Breast epithelium (tissue), 4 donors: ENCODE measurements at regions not wholly inside any gene's neighbourhood (a gene's known extent, or its start where the extent isn't known, plus 50 kb on each side); places are given as distances from the start of the nearest gene placed in this dataset.

ENCODE experiments used
- DNase-seq, 2 donors: peaks; one replicate each; pipeline ENCODE4 v3.0.0-alpha.2; 2019; ENCODE audit warnings: low spot score in 2 of 2
- H3K27ac ChIP-seq, 2 donors: fragments of 200-600 bp; sonication (generic) in 1 of 2; one replicate each; pipeline ENCODE4 v1.5.1; 2016 to 2019; ENCODE audit warnings: mild to moderate bottlenecking in 1 of 2
- H3K27me3 ChIP-seq, 2 donors: fragments of 200-600 bp; sonication (generic) in 1 of 2; one replicate each; pipeline versions ENCODE4 v1.5.1 to v1.6.0; 2017 to 2019; ENCODE audit warnings: control low read depth in 1 of 2, mild to moderate bottlenecking in 1 of 2
- H3K36me3 ChIP-seq: fragments of 200-600 bp; one replicate; pipeline ENCODE4 v1.5.1; 2019
- H3K4me1 ChIP-seq, 2 donors: fragments of 200-600 bp; sonication (generic); one replicate each; pipeline ENCODE4 v1.5.1; 2016 to 2019; ENCODE audit warnings: control low read depth in 1 of 2
- H3K4me3 ChIP-seq, 3 donors: fragments of 200-600 bp; sonication (generic); 1 replicate in 2 of 3; 2 replicates in 1 of 3; pipeline ENCODE4 v1.5.1; 2016 to 2019; ENCODE audit warnings: mild to moderate bottlenecking in 3 of 3, moderate library complexity in 2 of 3
- H3K9me3 ChIP-seq, 2 donors: fragments of 200-600 bp; sonication (generic) in 1 of 2; one replicate each; pipeline ENCODE4 v1.5.1; 2016 to 2019; ENCODE audit warnings: control low read depth in 1 of 2
- CTCF ChIP-seq, 3 donors: fragments of 450-650 bp; IDR thresholded peaks; one replicate each; pipeline ENCODE4 v1.5.1; 2016 to 2017; ENCODE audit warnings: antibody characterized with exemption in 3 of 3, mild to moderate bottlenecking in 3 of 3, moderate library complexity in 3 of 3
- POLR2A ChIP-seq: fragments of 450-650 bp; IDR thresholded peaks from one replicate; pipeline ENCODE4 v1.6.1; 2016; ENCODE audit warnings: antibody characterized with exemption, mild to moderate bottlenecking, moderate library complexity
- POLR2AphosphoS5 ChIP-seq, 3 donors: sonication (generic); formaldehyde crosslinking; IDR thresholded peaks; one replicate each; pipeline ENCODE4 v1.6.1; 2017; ENCODE audit warnings: antibody characterized with exemption in 3 of 3
- intact Hi-C: fragments of 100-400 bp; cut with DNase I; formaldehyde crosslinking; loops from one replicate; pipeline ENCODE4 v1.15.1; 2023; ENCODE audit warnings: low total_unique reads

GRCh38 chr17:52758481-52758880, 600.0 kb upstream of the CA10 start:
- no peak for DNase-seq

GRCh38 chr17:52756746-52757145, 598.2 kb upstream of the CA10 start:
- intact Hi-C loops: no loop called here
- no peaks in the 10 kb centered on the region for H3K4me1 ChIP-seq
- TF ChIP-seq POLR2A (no peak), POLR2AphosphoS5 (IDR thresholded peaks at IDR 0.05) (no peak), CTCF (IDR thresholded peaks at IDR 0.05) (no peak)

More at GRCh38 chr17:52758481-52758880, 600.0 kb upstream of the CA10 start:
- intact Hi-C loops: no loop called here
- no peak overlapping the region for H3K27ac ChIP-seq
- H3K9me3 ChIP-seq: no peaks in the 10 kb centered on the region
- TF ChIP-seq POLR2A: no peak
- TF ChIP-seq POLR2AphosphoS5 (IDR thresholded peaks at IDR 0.05): no peak
- TF ChIP-seq CTCF (IDR thresholded peaks at IDR 0.05): no peak
- no peaks in the 10 kb centered on the region for H3K4me1 ChIP-seq
- no peaks in the 10 kb centered on the region for H3K36me3 ChIP-seq
- H3K27me3 ChIP-seq: no peaks in the 10 kb centered on the region
- H3K4me3 ChIP-seq: no peak overlapping the region

DNA sequence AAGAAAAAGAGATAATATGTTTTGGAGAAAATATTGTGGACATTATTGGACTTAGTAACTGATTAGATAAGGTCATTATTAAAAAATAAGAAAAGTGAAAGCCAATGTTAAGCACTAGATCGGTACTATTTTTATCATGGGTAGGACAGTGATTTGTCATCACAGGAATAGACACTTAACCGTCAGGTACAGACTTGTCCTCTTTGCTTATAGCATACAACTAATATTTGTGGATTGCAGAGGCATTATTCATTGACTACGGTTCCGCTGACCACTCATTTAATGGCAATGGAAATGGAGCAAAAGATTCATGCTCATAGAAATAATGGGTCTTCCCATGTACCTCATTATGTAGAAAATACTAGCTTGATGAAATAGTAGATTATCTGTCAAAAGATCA, 596.3 kb upstream of the CA10 start:
- intact Hi-C loops: no loop called here

More at GRCh38 chr17:52756746-52757145, 598.2 kb upstream of the CA10 start:
- no peaks in the 10 kb centered on the region for H3K36me3 ChIP-seq
- H3K4me3 ChIP-seq: no peak overlapping the region
- H3K27ac ChIP-seq: no peak overlapping the region
- H3K9me3 ChIP-seq: no peaks in the 10 kb centered on the region
- no peak for DNase-seq
- no peaks in the 10 kb centered on the region for H3K27me3 ChIP-seq

DNA sequence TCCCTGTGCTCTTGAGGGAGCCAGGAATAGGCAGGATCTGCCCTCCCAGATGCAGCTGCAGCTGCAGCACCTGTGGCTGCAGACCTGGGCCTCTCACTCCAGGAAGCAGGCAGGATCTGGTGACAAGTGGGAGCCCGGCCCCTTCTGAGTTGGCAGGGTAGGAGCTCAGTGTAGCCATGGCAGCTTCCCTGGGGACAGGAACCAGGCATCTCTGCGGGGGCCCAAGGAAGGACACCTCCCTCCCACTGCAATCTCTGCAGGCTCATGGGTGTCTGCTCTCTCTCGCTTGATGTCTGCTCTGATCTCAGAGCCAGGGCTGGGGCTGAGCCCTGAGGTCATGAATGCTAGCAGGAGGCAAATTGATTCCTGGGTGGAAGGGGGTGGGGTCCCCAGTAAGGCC, 592.5 kb upstream of the CA10 start:
- H3K9me3 ChIP-seq: no peaks in the 10 kb centered on the region
- intact Hi-C loops: no loop called here
- no peak overlapping the region for H3K4me3 ChIP-seq
- no peaks in the 10 kb centered on the region for H3K36me3 ChIP-seq
- H3K27ac ChIP-seq: no peak overlapping the region
- no peak for TF ChIP-seq POLR2A
- no peak for TF ChIP-seq CTCF (IDR thresholded peaks at IDR 0.05)
- no peak for TF ChIP-seq POLR2AphosphoS5 (IDR thresholded peaks at IDR 0.05)
- no peaks in the 10 kb centered on the region for H3K27me3 ChIP-seq
- DNase-seq: no peak
- no peaks in the 10 kb centered on the region for H3K4me1 ChIP-seq

More for the DNA sequence above, 596.3 kb upstream of the CA10 start:
- Histone ChIP-seq H3K36me3 (no peaks in the 10 kb centered on the region), H3K27ac (no peak overlapping the region), H3K9me3 (no peaks in the 10 kb centered on the region), H3K4me1 (no peaks in the 10 kb centered on the region), H3K27me3 (no peaks in the 10 kb centered on the region), H3K4me3 (no peak overlapping the region)
- no peak for DNase-seq
- TF ChIP-seq POLR2A (no peak), CTCF (IDR thresholded peaks at IDR 0.05) (no peak), POLR2AphosphoS5 (IDR thresholded peaks at IDR 0.05) (no peak)

DNA sequence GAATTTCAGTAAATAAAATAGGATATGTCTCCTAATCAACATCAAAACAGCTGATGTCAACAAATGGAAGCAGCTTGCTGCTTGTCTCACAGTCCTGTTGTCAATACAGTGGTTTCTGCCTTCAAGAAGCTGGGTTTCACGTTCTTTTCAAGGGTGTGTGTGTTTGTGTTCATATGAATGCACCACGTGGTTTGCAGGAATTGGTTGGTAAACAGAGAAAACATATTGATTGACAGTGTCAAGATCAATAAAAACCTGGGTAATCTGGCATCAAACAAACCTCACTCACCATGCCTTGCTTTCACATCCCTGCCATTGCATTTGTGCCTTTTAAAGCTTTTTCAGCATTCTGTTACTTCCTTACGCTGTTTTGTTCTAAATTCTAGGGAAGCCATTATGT, 585.7 kb upstream of the CA10 start:
- no peak overlapping the region for H3K4me3 ChIP-seq
- TF ChIP-seq CTCF (IDR thresholded peaks at IDR 0.05) (no peak), POLR2A (no peak), POLR2AphosphoS5 (IDR thresholded peaks at IDR 0.05) (no peak)
- DNase-seq: no peak
- intact Hi-C loops: no loop called here
- no peaks in the 10 kb centered on the region for H3K4me1 ChIP-seq
- H3K9me3 ChIP-seq: no peaks in the 10 kb centered on the region
- H3K36me3 ChIP-seq: no peaks in the 10 kb centered on the region
- H3K27ac ChIP-seq: no peak overlapping the region
- H3K27me3 ChIP-seq: no peaks in the 10 kb centered on the region
